HG02798 (cell line): ENCODE measurements at regions not wholly inside any gene's neighbourhood (a gene's known extent, or its start where the extent isn't known, plus 50 kb on each side); places are given as distances from the start of the nearest gene placed in this dataset.

Source experiments
- ATAC-seq: cut with Tn5 transposase; IDR thresholded peaks from one replicate; pipeline ENCODE4 v1.9.1; 2021; ENCODE audit warnings: mild to moderate bottlenecking; ENCODE audit not compliant: unreplicated experiment, poor library complexity

DNA sequence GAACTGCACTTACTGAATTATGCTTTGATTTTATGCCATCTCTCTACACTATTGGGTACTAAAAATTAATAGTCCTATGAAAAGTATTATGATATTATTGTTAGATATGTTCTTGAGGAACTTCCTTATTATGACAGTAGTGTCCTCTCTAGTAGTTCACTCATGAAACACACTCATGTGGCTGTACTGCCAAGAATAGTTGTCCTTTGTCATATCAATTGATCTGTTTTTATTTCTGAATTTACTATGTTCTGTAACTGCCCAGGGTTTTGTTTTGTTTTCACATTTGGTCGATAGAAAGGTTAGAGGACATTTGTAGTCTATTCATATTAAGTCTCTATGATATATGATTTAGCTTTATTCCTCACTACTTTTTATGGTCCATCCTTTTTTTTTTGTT is 215.2 kb downstream of the PPARGC1A start:
- no peak for ATAC-seq

DNA sequence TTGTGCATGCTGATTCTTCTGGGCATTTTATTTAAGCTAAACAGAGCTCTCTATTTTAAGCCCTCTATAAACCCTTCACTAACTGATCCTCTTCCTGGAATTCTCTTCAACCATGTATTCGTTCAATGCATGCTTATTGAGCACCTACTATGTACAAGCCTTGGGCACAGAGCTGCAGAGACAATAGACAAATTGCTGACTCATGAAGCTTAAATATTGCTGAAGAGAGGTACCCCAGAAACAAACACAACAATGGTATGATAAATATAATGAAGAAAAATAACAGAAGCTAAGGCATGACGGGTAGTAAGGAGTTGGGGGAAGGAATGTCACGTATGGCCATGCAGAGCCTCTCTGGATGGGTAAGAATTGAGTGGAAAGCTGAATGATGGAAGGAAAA is 222.2 kb downstream of the PPARGC1A start:
- no peak for ATAC-seq

DNA sequence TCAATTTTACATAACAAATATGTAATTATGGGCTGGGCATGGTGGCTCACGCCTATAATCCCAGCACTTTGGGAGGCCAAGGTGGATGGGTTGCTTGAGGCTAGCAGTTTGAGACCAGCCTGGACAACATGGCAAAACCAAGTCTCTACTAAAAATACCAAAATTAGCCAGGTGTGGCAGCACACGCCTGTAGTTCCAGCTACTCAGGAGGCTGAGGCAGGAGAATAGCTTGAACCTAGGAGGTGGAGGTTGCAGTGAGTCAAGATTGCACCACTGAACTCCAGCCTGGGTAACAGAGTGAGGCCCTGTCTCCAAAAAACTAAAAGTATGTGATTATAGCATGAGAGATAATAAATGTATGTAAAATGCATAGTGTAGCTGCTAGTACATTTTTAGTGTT is 229.0 kb downstream of the PPARGC1A start:
- ATAC-seq = no peak

- ATAC-seq = no peak
Observed at GRCh38 chr4:23654791-23655190, 235.1 kb downstream of the PPARGC1A start.

GRCh38 chr4:23648854-23649596 is 240.8 kb downstream of the PPARGC1A start:
- no peak for ATAC-seq

DNA sequence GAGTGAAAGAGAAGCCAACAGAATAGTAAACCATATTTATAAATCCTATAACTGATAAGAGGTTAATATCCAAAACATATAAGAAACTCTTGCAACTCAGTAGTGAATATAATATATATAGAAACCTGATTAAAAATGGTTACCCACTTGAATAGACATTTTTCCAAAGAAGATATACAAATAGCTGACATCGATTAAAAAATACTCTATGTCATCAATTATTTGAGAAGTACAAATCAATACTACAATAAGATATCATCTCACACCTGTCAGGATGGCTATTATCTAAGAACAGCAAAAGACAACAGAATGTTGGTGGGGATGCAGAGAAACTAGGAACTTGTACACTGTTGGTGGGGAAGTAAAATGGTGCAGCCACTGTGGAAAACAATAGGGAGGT is 254.4 kb downstream of the PPARGC1A start:
- no peak for ATAC-seq

GRCh38 chr4:23631255-23631950 is 258.4 kb downstream of the PPARGC1A start:
- ATAC-seq = no peak

- ATAC-seq = no peak
Observed at GRCh38 chr4:23630110-23630509, 259.7 kb downstream of the PPARGC1A start.

DNA sequence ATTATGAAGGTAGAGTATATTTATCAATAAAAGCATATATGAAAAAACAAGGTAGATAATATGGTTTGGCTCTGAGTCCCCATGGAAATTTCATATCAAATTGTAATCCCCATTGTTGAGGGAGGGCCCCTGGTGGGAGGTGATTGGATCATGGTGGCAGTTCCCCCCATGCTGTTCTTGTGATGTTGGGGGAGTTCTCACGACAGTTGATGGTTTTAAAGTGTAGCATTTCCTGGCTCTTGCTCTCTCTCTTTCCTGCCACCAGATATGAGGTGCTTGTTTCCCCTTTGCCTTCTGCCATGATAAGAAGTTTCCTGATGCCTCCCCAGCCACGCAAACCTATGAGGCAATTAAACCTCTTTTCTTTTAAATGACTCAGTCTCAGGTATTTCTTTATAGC is 260.4 kb downstream of the PPARGC1A start:
- ATAC-seq = no peak

GRCh38 chr4:23614284-23614892 is 275.5 kb downstream of the PPARGC1A start:
- ATAC-seq = peak; percentile 79

- ATAC-seq = no peak
Observed at GRCh38 chr4:23613782-23614181, 276.1 kb downstream of the PPARGC1A start.

DNA sequence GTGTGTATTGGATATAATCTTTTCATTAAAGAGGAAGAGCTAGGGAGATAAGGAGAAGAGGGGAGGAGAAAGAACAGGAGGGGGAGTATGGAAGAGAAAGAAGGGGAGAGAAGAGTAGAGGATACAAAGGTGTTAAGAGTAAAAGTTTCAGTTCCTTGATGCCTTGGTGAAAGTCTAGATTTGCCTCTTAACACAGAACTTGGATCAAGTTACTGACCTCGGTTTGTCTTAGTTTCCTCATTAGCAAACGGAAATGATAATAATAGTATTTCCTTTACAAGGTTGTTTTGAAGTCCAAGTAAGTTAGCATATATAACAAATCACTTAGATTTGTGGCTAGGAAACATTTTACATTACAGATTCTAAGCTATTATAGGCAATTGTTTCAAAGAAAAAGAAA is 287.1 kb downstream of the PPARGC1A start:
- no peak for ATAC-seq

DNA sequence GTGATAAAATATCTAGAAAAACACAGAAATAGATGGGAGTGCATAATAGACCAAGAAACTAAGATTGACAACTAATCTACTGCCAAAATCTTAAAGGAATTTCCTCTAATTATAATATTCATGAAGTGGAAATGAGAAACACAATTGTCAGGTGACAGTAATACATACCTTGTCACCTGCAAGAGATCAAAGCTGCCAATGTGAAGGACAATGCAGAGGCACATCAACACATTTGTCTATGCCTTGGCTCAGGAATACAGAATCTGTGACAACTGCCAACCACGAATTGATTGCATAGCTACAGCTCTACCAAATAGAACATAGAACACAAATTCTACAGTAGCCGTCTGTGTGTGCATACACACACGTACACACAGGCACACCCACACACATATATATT is 295.7 kb downstream of the PPARGC1A start:
- ATAC-seq = no peak

DNA sequence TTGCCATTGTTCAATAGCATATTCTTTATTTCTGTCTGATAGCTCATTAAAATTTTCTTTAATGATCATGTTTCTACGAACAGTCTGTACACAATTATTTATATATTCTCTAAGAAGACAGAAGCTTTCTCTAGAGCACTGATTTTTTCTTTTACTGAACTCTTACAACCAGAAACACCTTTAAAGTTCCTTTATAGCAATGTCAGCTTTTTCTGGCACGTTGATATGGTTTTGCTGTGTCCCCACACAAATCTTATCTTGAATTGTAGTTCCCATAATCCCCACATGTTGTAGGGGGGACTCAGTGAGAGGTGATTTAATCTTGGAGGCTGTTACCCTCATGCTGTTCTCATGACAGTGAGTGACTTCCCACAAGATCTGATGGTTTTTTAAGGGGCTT is 299.4 kb downstream of the PPARGC1A start:
- ATAC-seq = no peak

GRCh38 chr4:23584024-23584423 is 305.8 kb downstream of the PPARGC1A start:
- ATAC-seq = no peak

DNA sequence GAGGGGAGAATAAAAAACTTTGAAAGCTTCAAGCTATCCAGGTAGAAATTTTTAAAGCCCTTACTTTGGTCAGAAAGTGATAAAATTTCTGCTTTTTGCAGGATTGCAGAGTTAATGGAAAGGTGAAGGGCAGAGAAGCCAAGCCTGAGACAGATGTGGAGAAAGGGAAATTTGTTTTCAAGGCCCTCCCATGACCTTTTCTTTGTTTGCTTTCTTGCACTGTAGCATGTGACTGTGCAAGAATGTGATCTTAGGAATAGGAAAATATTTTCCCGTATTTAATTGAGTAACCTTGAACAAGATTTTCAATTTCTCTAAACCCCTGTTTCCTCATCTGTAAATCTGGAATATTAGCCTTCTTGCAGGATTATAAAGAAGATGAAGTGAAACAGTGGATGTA is 307.2 kb downstream of the PPARGC1A start:
- ATAC-seq = no peak

GRCh38 chr4:23579166-23579565 is 310.7 kb downstream of the PPARGC1A start:
- no peak for ATAC-seq

GRCh38 chr4:23577398-23577797 is 312.4 kb downstream of the PPARGC1A start:
- ATAC-seq = no peak

DNA sequence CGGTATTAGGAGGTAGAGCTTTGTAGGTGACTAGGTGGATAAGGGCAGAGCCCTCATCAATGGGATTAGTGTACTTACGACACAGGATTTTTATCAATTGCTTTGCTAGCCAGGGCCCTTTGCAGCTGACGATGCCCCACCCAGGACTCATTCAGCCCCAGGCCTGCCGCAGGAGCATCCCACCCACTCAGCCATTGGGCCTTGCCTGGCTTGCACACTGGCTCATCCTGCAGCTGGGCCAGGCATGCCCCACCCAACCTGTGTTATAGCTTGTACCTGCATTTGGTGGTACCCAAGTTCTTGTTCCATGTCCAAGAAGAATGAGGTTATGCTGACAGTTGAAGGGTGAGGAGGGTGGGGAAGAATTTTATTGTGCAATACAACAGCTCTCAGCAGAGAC is 317.5 kb downstream of the PPARGC1A start:
- no peak for ATAC-seq

- ATAC-seq = no peak
Observed at GRCh38 chr4:23567338-23567737, 322.5 kb downstream of the PPARGC1A start.

DNA sequence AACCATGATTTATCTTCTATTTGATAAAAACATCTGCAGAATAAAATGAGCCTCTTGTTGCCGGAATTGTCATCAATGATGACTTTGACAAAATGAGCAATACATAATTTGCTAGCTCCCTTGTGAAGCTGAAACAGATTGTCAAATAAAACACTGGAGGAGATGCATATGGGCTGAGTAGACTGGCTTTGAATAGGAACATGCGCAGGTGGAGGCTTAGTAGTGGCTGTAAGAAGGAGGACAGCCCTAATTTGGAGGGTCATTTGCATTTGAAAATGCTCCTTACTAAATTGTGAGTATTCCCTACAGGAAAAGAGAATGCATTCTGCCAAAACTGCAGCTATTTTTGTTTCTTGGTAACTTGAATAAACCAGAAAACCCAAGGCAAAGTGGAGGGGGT is 329.1 kb downstream of the PPARGC1A start:
- no peak for ATAC-seq

DNA sequence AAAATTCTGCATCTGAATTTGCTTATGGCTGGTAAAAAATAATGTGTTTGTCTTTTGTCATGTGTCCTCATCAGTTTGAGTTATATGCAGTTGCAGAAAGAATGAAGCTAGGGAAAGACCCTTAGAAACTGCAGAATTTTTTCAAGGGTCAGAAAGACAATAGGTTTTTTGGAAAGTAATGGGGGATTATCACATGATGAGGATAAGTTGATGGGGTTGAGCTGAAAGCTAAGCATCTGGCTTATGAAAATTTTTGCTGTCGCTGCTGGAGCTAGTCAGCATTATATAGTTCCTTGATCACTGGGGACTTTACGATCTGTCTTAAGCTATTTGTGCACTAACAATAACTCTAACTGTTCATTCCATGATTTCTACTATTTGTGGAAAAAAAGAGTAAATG is 331.7 kb downstream of the PPARGC1A start:
- no peak for ATAC-seq
